ENCODE measurements at regions not wholly inside any gene's neighbourhood (a gene's known extent, or its start where the extent isn't known, plus 50 kb on each side); places are given as distances from the start of the nearest gene placed in this dataset.

DNA sequence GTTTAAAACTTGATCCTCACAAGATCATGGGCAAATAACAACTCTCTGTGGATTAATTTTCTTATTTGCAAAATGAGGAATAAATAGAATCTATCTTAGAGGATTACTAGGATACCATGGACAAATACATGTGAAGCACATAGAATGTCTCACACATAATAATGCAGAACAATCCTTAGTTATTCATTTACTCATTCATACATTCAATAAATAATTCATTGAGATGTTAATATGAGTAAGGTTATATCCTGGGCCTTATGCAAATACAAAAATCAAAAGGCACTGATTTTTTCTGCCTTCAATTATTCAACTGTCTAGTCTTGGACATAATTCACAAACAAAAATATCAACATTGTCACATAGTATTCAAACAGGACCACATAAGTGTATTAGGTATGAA is 654.1 kb downstream of the MECOM start:
- TF ChIP-seq POLR2AphosphoS5 (IDR thresholded peaks at IDR 0.05; ENCODE audit: borderline replicate concordance, low read depth, low read length): no peak
- no peak for TF ChIP-seq EZH2 (IDR thresholded peaks at IDR 0.05)
- no peak for TF ChIP-seq FOXP2 (optimal IDR thresholded peaks at IDR 0.05; ENCODE audit: control extremely low read depth, extremely low read length, insufficient read depth)
